GM23248 (cell line): ENCODE measurements at regions not wholly inside any gene's neighbourhood (a gene's known extent, or its start where the extent isn't known, plus 50 kb on each side); places are given as distances from the start of the nearest gene placed in this dataset.

ENCODE experiments used
- DNase-seq: peaks from one replicate; pipeline ENCODE4 v3.0.0-alpha.2; 2015
- H2AFZ ChIP-seq: fragments of 200-600 bp; sonication (generic); 2 replicates; pipeline ENCODE4 v1.6.1; 2016; ENCODE audit warnings: antibody characterized with exemption
- H3F3A ChIP-seq: fragments of 200-600 bp; sonication (generic); 2 replicates; pipeline ENCODE4 v1.6.1; 2016; ENCODE audit warnings: mild to moderate bottlenecking, antibody characterized with exemption, mixed run types; ENCODE audit not compliant: insufficient read depth
- H3K27ac ChIP-seq: fragments of 200-600 bp; sonication (generic); 2 replicates; pipeline ENCODE4 v1.5.1; 2016; ENCODE audit warnings: mild to moderate bottlenecking
- H3K27me3 ChIP-seq: fragments of 200-600 bp; sonication (generic); replicated peaks from 2 replicates; pipeline ENCODE4 v1.6.1; 2016; ENCODE audit warnings: mild to moderate bottlenecking; ENCODE audit not compliant: insufficient read depth
- H3K36me3 ChIP-seq: fragments of 200-600 bp; sonication (generic); 2 replicates; pipeline ENCODE4 v1.6.1; 2016; ENCODE audit warnings: low read depth, mild to moderate bottlenecking
- H3K4me1 ChIP-seq: fragments of 200-600 bp; sonication (generic); 2 replicates; pipeline ENCODE4 v1.6.1; 2016; ENCODE audit warnings: mild to moderate bottlenecking; ENCODE audit not compliant: insufficient read depth
- H3K4me2 ChIP-seq: fragments of 200-600 bp; sonication (generic); one replicate; pipeline ENCODE4 v1.6.1; 2016; ENCODE audit warnings: mild to moderate bottlenecking; ENCODE audit not compliant: unreplicated experiment
- H3K4me3 ChIP-seq: fragments of 200-600 bp; sonication (generic); 2 replicates; pipeline ENCODE4 v1.5.1; 2016; ENCODE audit warnings: mild to moderate bottlenecking
- H3K79me2 ChIP-seq: fragments of 200-600 bp; sonication (generic); 2 replicates; pipeline ENCODE4 v1.6.1; 2016; ENCODE audit warnings: mild to moderate bottlenecking; ENCODE audit not compliant: insufficient read depth
- H3K9ac ChIP-seq: fragments of 200-600 bp; sonication (generic); 2 replicates; pipeline ENCODE4 v1.6.1; 2016; ENCODE audit warnings: mild to moderate bottlenecking
- H3K9me2 ChIP-seq: fragments of 200-600 bp; sonication (generic); 2 replicates; pipeline ENCODE4 v1.6.1; 2016; ENCODE audit warnings: mixed run types, mild to moderate bottlenecking, moderate library complexity; ENCODE audit not compliant: insufficient read depth
- H3K9me3 ChIP-seq: fragments of 200-600 bp; sonication (generic); one replicate; pipeline ENCODE4 v1.6.1; 2017; ENCODE audit warnings: low read depth
- H4K20me1 ChIP-seq: fragments of 200-600 bp; sonication (generic); 2 replicates; pipeline ENCODE4 v1.6.0; 2016; ENCODE audit not compliant: insufficient read depth
- EZH2 ChIP-seq: fragments of 200-600 bp; sonication (generic); IDR thresholded peaks from 2 replicates; pipeline ENCODE4 v1.6.1; 2018; ENCODE audit warnings: antibody characterized with exemption, mild to moderate bottlenecking; ENCODE audit not compliant: insufficient read depth, poor library complexity, severe bottlenecking
- EZH2phosphoT487 ChIP-seq: fragments of 200-600 bp; sonication (generic); IDR thresholded peaks from 2 replicates; pipeline ENCODE4 v1.6.1; 2018; ENCODE audit warnings: antibody characterized with exemption, moderate library complexity, mild to moderate bottlenecking, low read depth; ENCODE audit not compliant: insufficient read depth
- WGBS, 2 experiments: methylation state at CpG; one replicate each; pipeline ENCODE4 v1.1.6; 2015 to 2017; ENCODE audit warnings: low lambda C conversion rate in 2 of 2, low coverage in 1 of 2; ENCODE audit errors: missing lambda C conversion rate in 2 of 2; 5-methylcytosine and 5-hydroxymethylcytosine counted together
- in situ Hi-C: fragments of 300-500 bp; cut with MboI; formaldehyde crosslinking; loops from 2 replicates; pipeline ENCODE4 v1.15.0; 2020

DNA sequence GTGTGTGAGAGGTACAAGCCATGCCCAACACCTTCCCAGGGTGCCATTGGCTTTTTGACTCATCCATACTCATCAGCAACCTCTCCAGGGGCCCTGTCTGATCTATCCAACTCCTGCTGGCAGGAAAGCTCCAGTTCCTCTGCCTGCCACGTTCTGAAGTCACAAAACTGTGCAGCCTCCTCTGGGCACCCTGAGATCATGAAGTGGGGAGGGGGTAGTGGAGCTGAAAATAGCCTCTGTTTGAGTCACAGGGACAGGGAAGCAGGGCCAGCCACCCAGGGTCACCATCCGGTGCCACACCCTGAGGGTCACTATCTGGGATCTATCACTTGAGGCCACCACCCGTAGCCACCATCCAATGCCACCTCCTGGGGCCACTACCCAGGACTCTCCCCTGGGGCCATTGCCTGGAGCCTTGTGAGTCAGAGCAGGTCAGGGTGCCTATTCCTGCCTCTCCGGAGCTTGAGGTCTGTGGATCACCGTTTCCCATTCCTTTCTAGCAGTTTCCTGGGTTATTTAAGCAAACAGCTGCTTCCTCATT is 172.1 kb downstream of the NUFIP1 start:
- Histone ChIP-seq H3K9me3 (no peaks in the 10 kb centered on the region), H3K9ac (no peak overlapping the region), H4K20me1 (no peaks in the 10 kb centered on the region), H3K4me1 (peaks cover 33% of the 10 kb centered on the region), H3K9me2 (no peaks in the 10 kb centered on the region), H2AFZ (0 out of 2 replicates have a peak overlapping the region, but pooled peaks have one; percentile 10), H3K4me2 (peak overlapping the region; percentile 20), H3K27me3 (no peaks in the 10 kb centered on the region), H3F3A (peaks cover 19% of the 10 kb centered on the region), H3K27ac (peak overlapping the region; percentile 42), H3K4me3 (no peak overlapping the region), H3K79me2 (no peaks in the 10 kb centered on the region), H3K36me3 (no peaks in the 10 kb centered on the region)
- no peak for TF ChIP-seq EZH2
- TF ChIP-seq EZH2phosphoT487, result no peak
- DNase-seq, result peak; percentile 71
- WGBS, 2 experiments, result 62 to 66% methylated on average over 5 of the region's 5 CpGs
- in situ Hi-C loops, result no loop called here

DNA sequence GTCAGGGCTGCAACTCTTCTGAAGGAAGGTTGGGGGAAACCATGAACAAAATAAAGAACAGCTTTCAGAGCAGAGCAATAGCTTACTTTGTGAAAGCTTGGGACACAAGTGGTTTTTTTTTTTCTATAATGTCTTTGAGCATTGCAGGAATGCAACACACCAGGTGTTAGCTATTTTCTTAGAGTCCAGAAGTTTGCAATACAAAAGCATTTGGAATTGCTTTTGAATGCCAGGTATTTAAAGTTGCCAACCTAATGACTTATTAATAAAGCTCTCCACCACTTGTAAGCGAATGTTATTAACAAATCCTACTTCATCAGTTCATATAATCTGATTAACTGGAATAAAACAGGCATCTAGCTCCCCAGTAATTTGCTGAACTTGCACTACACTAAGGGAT is 172.6 kb downstream of the NUFIP1 start:
- DNase-seq, result no peak
- H3K4me1 ChIP-seq, result peaks cover 33% of the 10 kb centered on the region
- in situ Hi-C loops, result no loop called here
- peak overlapping the region; percentile 42; the same call in 1 of the 2 replicates for H3K27ac ChIP-seq
- no peaks in the 10 kb centered on the region for H3K36me3 ChIP-seq
- WGBS, 2 experiments, result 98 to 100% methylated on average over 1 of the region's 1 CpG
- no peak overlapping the region for H2AFZ ChIP-seq
- H3K4me3 ChIP-seq, result no peak overlapping the region
- no peaks in the 10 kb centered on the region for H3K79me2 ChIP-seq
- no peaks in the 10 kb centered on the region for H4K20me1 ChIP-seq
- no peaks in the 10 kb centered on the region for H3K9me2 ChIP-seq
- H3F3A ChIP-seq, result peaks cover 19% of the 10 kb centered on the region
- no peaks in the 10 kb centered on the region for H3K9me3 ChIP-seq
- no peak overlapping the region for H3K9ac ChIP-seq
- no peaks in the 10 kb centered on the region for H3K27me3 ChIP-seq
- H3K4me2 ChIP-seq, result no peak overlapping the region
- no peak for TF ChIP-seq EZH2phosphoT487
- no peak for TF ChIP-seq EZH2

DNA sequence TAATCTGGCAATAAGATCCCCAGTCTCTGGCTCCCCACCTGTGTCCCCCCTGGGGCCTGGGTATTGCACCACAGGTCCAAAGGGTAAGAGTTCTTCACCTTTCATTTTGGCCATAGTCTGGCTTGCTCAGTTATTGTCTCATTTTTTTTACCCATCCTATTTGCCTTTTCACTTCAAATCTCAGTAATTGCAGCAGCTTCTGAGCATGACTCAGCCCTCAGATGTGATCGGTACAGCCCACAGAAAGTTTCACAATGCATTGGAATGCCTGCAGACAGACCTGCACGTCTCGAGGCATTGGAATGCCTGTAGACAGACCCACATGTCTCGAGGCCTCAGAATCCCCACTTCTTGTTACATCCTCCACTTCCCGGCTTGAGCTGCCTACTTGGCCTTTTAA is 173.6 kb downstream of the NUFIP1 start:
- Histone ChIP-seq H2AFZ (peak overlapping the region; percentile 2; the same call in 1 of the 2 replicates), H3K4me1 (peaks cover 42% of the 10 kb centered on the region)

DNA sequence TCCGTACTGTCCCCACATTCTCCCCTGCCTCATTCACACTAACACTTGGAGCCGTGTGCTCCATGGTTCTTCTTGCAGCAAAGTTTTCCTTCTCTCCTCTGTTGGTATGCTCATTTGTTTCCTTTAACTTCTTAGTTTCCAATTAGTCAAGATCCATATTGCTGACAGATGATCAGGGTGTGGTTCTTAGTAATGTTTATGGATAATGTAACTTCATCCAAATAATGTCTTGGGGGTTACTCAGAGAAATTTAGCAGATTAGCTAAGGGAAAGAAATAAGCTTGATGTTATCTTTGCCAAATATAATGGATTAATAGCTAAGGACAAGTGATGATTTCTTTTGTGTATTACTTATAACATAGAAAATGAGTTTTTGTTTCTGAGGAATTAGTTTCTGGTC is 174.4 kb downstream of the NUFIP1 start:
- Histone ChIP-seq H3K27ac (peak overlapping the region; percentile 51; the same call in 1 of the 2 replicates), H4K20me1 (no peaks in the 10 kb centered on the region), H3K4me2 (peak overlapping the region; percentile 46), H3K9ac (no peak overlapping the region), H2AFZ (no peak overlapping the region; the same call in 1 of the 2 replicates), H3K4me1 (peaks cover 42% of the 10 kb centered on the region), H3K4me3 (no peak overlapping the region), H3K27me3 (no peaks in the 10 kb centered on the region), H3K9me3 (no peaks in the 10 kb centered on the region), H3K9me2 (no peaks in the 10 kb centered on the region), H3F3A (peaks cover 24% of the 10 kb centered on the region), H3K79me2 (no peaks in the 10 kb centered on the region), H3K36me3 (no peaks in the 10 kb centered on the region)
- 98% methylated on average over 2 of the region's 2 CpGs for WGBS, 2 experiments
- TF ChIP-seq EZH2, result no peak
- TF ChIP-seq EZH2phosphoT487, result no peak
- DNase-seq, result peak; percentile 2
- in situ Hi-C loops, result no loop called here

More for the DNA sequence above, 173.6 kb downstream of the NUFIP1 start:
- peak; percentile 95 for DNase-seq
- no peak for TF ChIP-seq EZH2
- no peak for TF ChIP-seq EZH2phosphoT487
- no peaks in the 10 kb centered on the region for H3K27me3 ChIP-seq
- no peaks in the 10 kb centered on the region for H3K36me3 ChIP-seq
- no peaks in the 10 kb centered on the region for H4K20me1 ChIP-seq
- H3K9me3 ChIP-seq, result no peaks in the 10 kb centered on the region
- H3K9me2 ChIP-seq, result no peaks in the 10 kb centered on the region
- in situ Hi-C loops, result no loop called here
- H3K27ac ChIP-seq, result peak overlapping the region; percentile 52
- H3K4me3 ChIP-seq, result no peak overlapping the region
- WGBS, 2 experiments, result 1 to 2% methylated on average over 5 of the region's 5 CpGs
- peak overlapping the region; percentile 46 for H3K4me2 ChIP-seq
- no peaks in the 10 kb centered on the region for H3K79me2 ChIP-seq
- no peak overlapping the region for H3K9ac ChIP-seq
- peaks cover 20% of the 10 kb centered on the region for H3F3A ChIP-seq

DNA sequence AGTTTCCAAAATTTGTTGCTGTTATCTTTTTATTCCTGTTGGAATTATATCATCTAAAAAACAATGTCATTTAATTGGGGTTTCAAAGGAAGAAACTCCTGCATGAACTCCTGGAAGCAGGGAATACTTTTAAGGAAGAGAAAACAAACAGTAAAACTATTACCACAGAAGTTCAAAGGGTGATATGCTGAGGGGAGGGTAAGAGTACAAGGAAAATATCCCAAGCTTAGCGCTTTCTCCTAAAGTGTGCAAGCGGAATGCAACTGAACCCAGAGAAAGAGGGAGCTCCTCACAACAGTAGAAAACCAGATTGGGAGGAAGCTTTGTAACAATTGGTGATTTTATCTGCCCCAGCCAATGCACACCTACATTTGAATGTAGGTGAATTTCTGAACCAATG is 175.1 kb downstream of the NUFIP1 start:
- DNase-seq, result no peak
- Histone ChIP-seq H3K9me3 (no peaks in the 10 kb centered on the region), H3K79me2 (no peaks in the 10 kb centered on the region), H3K4me1 (peaks cover 42% of the 10 kb centered on the region), H3K27ac (no peak overlapping the region), H3K4me2 (no peak overlapping the region), H3K4me3 (no peak overlapping the region), H3K36me3 (no peaks in the 10 kb centered on the region), H3F3A (peaks cover 24% of the 10 kb centered on the region), H3K9ac (no peak overlapping the region), H3K27me3 (no peaks in the 10 kb centered on the region), H4K20me1 (no peaks in the 10 kb centered on the region), H2AFZ (no peak overlapping the region), H3K9me2 (no peaks in the 10 kb centered on the region)
- TF ChIP-seq EZH2 (no peak), EZH2phosphoT487 (no peak)
- in situ Hi-C loops, result no loop called here
- WGBS, 2 experiments, result 100% methylated on average over 2 of the region's 2 CpGs
